ENCODE measurements at regions not wholly inside any gene's neighbourhood (a gene's known extent, or its start where the extent isn't known, plus 50 kb on each side); places are given as distances from the start of the nearest gene placed in this dataset.

DNA sequence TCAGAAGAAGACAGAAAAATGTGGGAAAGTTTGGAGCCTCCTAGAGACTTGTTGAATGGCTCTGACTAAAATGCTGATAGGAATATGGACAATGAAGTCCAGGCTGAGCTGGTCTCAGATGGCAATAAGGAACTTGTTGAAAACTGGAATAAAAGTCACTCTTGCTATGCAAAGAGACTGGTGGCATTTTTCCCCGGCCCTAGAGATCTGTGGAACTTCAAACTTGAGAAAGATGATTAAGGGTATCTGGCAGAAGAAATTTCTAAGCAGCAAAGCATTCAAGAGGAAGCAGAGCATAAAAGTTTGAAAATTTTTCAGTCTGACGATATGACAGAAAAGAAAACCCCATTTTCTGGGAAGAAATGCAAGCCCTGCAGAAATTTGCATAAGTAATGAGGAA is 159.3 kb downstream of the MREG start (continued):
- TF ChIP-seq ZNF138 (CRISPR knock-in tag; conservative IDR thresholded peaks at IDR 0.05) (no peak), JAZF1 (CRISPR knock-in tag; IDR thresholded peaks at IDR 0.05) (no peak), ZBTB21 (CRISPR knock-in tag; IDR thresholded peaks at IDR 0.05; ENCODE audit: borderline replicate concordance) (no peak)
- TF ChIP-seq, protein P1, sequence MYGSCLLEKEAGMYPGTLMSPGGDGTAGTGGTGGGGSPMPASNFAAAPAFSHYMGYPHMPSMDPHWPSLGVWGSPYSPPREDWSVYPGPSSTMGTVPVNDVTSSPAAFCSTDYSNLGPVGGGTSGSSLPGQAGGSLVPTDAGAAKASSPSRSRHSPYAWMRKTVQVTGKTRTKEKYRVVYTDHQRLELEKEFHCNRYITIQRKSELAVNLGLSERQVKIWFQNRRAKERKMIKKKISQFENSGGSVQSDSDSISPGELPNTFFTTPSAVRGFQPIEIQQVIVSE (CRISPR knock-in tag; IDR thresholded peaks at IDR 0.05; ENCODE audit: borderline replicate concordance), result no peak
- TF ChIP-seq, protein P2, sequence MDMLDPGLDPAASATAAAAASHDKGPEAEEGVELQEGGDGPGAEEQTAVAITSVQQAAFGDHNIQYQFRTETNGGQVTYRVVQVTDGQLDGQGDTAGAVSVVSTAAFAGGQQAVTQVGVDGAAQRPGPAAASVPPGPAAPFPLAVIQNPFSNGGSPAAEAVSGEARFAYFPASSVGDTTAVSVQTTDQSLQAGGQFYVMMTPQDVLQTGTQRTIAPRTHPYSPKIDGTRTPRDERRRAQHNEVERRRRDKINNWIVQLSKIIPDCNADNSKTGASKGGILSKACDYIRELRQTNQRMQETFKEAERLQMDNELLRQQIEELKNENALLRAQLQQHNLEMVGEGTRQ (CRISPR knock-in tag; IDR thresholded peaks at IDR 0.05), result no peak
- TF ChIP-seq, protein P3, sequence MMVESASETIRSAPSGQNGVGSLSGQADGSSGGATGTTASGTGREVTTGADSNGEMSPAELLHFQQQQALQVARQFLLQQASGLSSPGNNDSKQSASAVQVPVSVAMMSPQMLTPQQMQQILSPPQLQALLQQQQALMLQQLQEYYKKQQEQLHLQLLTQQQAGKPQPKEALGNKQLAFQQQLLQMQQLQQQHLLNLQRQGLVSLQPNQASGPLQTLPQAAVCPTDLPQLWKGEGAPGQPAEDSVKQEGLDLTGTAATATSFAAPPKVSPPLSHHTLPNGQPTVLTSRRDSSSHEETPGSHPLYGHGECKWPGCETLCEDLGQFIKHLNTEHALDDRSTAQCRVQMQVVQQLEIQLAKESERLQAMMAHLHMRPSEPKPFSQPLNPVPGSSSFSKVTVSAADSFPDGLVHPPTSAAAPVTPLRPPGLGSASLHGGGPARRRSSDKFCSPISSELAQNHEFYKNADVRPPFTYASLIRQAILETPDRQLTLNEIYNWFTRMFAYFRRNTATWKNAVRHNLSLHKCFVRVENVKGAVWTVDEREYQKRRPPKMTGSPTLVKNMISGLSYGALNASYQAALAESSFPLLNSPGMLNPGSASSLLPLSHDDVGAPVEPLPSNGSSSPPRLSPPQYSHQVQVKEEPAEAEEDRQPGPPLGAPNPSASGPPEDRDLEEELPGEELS (CRISPR knock-in tag; IDR thresholded peaks at IDR 0.05), result no peak

DNA sequence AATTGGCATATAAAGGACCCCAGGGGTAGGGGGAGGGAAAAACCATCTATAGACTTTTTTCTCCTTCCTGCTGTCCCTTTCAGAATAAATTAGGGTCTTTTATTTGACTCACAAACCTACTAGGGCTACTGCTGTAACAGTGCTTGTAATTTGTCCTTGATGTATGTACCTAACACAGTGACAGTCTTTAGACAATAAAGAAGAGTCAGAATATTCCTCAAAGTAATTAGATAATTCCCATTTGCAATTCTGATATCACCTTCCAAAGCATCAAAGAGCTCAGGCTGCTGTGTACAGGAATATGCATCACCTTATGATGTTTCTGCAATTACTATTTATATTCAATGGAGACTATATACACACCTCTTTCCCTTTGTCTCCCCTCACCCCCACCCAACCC is 161.7 kb downstream of the MREG start:
- CTCF ChIA-PET, result interaction anchor here (2.1 kb wide), 1 partner anchor 23 kb away, joined by 6 read pairs; no protein-coding TSS in a partner anchor
- TF ChIP-seq, protein P4, sequence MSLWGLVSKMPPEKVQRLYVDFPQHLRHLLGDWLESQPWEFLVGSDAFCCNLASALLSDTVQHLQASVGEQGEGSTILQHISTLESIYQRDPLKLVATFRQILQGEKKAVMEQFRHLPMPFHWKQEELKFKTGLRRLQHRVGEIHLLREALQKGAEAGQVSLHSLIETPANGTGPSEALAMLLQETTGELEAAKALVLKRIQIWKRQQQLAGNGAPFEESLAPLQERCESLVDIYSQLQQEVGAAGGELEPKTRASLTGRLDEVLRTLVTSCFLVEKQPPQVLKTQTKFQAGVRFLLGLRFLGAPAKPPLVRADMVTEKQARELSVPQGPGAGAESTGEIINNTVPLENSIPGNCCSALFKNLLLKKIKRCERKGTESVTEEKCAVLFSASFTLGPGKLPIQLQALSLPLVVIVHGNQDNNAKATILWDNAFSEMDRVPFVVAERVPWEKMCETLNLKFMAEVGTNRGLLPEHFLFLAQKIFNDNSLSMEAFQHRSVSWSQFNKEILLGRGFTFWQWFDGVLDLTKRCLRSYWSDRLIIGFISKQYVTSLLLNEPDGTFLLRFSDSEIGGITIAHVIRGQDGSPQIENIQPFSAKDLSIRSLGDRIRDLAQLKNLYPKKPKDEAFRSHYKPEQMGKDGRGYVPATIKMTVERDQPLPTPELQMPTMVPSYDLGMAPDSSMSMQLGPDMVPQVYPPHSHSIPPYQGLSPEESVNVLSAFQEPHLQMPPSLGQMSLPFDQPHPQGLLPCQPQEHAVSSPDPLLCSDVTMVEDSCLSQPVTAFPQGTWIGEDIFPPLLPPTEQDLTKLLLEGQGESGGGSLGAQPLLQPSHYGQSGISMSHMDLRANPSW (CRISPR knock-in tag; conservative IDR thresholded peaks at IDR 0.05; ENCODE audit: low read depth), result no peak
- TF ChIP-seq MYBL2 (CRISPR knock-in tag; IDR thresholded peaks at IDR 0.05) (no peak), ZNF423 (CRISPR knock-in tag; IDR thresholded peaks at IDR 0.05) (no peak), CBFB (CRISPR knock-in tag; IDR thresholded peaks at IDR 0.05; ENCODE audit: low read depth) (no peak), JUN (CRISPR knock-in tag; IDR thresholded peaks at IDR 0.05) (no peak), NFATC4 (CRISPR knock-in tag; IDR thresholded peaks at IDR 0.05) (no peak), ELF4 (CRISPR knock-in tag; IDR thresholded peaks at IDR 0.05; ENCODE audit: low read depth) (no peak), OVOL2 (CRISPR knock-in tag; IDR thresholded peaks at IDR 0.05; ENCODE audit: borderline replicate concordance) (no peak), TP53 (CRISPR knock-in tag; IDR thresholded peaks at IDR 0.05) (no peak), NR1H2 (CRISPR knock-in tag; IDR thresholded peaks at IDR 0.05) (no peak), ZNF416 (CRISPR knock-in tag; IDR thresholded peaks at IDR 0.05) (no peak), SP1 (CRISPR knock-in tag; conservative IDR thresholded peaks at IDR 0.05) (no peak)
- TF ChIP-seq, protein P5, sequence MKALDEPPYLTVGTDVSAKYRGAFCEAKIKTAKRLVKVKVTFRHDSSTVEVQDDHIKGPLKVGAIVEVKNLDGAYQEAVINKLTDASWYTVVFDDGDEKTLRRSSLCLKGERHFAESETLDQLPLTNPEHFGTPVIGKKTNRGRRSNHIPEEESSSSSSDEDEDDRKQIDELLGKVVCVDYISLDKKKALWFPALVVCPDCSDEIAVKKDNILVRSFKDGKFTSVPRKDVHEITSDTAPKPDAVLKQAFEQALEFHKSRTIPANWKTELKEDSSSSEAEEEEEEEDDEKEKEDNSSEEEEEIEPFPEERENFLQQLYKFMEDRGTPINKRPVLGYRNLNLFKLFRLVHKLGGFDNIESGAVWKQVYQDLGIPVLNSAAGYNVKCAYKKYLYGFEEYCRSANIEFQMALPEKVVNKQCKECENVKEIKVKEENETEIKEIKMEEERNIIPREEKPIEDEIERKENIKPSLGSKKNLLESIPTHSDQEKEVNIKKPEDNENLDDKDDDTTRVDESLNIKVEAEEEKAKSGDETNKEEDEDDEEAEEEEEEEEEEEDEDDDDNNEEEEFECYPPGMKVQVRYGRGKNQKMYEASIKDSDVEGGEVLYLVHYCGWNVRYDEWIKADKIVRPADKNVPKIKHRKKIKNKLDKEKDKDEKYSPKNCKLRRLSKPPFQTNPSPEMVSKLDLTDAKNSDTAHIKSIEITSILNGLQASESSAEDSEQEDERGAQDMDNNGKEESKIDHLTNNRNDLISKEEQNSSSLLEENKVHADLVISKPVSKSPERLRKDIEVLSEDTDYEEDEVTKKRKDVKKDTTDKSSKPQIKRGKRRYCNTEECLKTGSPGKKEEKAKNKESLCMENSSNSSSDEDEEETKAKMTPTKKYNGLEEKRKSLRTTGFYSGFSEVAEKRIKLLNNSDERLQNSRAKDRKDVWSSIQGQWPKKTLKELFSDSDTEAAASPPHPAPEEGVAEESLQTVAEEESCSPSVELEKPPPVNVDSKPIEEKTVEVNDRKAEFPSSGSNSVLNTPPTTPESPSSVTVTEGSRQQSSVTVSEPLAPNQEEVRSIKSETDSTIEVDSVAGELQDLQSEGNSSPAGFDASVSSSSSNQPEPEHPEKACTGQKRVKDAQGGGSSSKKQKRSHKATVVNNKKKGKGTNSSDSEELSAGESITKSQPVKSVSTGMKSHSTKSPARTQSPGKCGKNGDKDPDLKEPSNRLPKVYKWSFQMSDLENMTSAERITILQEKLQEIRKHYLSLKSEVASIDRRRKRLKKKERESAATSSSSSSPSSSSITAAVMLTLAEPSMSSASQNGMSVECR (CRISPR knock-in tag; IDR thresholded peaks at IDR 0.05; ENCODE audit: borderline replicate concordance), result no peak
- TF ChIP-seq, protein P6, sequence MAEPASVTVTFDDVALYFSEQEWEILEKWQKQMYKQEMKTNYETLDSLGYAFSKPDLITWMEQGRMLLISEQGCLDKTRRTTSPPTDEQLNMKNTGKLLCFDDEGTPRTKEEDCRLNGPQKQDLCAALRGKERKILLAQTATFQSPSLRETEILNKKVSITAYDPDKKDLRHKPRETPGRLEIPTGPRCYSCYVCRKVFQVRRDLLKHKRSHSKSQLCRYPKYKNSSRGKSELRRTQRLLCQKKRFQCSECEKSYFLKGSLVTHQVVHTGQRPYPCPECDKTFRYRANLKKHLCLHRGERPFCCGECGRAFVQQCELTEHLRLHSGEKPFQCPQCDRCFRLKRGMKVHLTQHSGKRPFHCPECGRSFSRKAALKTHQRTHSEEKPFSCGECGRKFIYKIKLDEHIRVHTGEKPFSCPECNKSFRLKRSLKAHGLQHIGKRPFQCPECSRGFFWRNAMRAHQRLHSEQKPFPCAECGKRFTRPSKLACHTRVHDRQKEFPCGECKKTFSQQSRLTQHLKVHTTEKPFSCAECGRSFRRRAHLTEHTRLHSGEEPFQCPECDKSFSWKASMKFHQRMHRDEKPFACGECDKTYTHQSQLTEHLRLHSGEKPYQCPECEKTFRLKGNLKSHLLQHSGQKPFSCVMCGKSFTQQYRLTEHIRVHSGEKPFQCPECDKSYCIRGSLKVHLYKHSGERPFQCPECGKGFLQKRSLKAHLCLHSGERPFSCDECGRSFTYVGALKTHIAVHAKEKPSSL (CRISPR knock-in tag; conservative IDR thresholded peaks at IDR 0.05), result no peak
- TF ChIP-seq, protein P7, sequence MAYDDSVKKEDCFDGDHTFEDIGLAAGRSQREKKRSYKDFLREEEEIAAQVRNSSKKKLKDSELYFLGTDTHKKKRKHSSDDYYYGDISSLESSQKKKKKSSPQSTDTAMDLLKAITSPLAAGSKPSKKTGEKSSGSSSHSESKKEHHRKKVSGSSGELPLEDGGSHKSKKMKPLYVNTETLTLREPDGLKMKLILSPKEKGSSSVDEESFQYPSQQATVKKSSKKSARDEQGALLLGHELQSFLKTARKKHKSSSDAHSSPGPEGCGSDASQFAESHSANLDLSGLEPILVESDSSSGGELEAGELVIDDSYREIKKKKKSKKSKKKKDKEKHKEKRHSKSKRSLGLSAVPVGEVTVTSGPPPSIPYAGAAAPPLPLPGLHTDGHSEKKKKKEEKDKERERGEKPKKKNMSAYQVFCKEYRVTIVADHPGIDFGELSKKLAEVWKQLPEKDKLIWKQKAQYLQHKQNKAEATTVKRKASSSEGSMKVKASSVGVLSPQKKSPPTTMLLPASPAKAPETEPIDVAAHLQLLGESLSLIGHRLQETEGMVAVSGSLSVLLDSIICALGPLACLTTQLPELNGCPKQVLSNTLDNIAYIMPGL (CRISPR knock-in tag; IDR thresholded peaks at IDR 0.05), result no peak

More for the DNA sequence above, 161.7 kb downstream of the MREG start:
- ATAC-seq (no peak), DNase-seq (ENCODE audit: low spot score) (no peak)
- Mint-ChIP-seq H3K4me3 (no peak overlapping the region), H3K36me3 (peaks cover 23% of the 10 kb centered on the region), H3K27me3 (ENCODE audit: low read depth) (no peaks in the 10 kb centered on the region; the same call in 1 of the 2 replicates), H3K4me1 (peaks cover 14% of the 10 kb centered on the region), H3K9me3 (peaks cover 31% of the 10 kb centered on the region), H3K27ac (no peak overlapping the region)
- POLR2A ChIA-PET, result no interaction called here
